GM13976 (cell line): ENCODE measurements at regions not wholly inside any gene's neighbourhood (a gene's known extent, or its start where the extent isn't known, plus 50 kb on each side); places are given as distances from the start of the nearest gene placed in this dataset.
"Not testable (repeated sequence)": the region's sequence is repeated elsewhere in the genome, so short reads cannot be mapped to it uniquely, and the experiment has no call there.

Source experiments
- DNase-seq: peaks from one replicate; pipeline ENCODE4 v3.0.0; 2012; ENCODE audit warnings: low spot score
- in situ Hi-C: fragments of 300-500 bp; cut with MboI; formaldehyde crosslinking; loops from one replicate; pipeline ENCODE4 v1.12.0; 2022; ENCODE audit warnings: low sequenced_read_pairs, mixed read lengths, inconsistent platforms; ENCODE audit not compliant: unreplicated experiment
- TF ChIP-seq, protein P1 (sequence below): IDR thresholded peaks from 2 replicates; pipeline ENCODE4 v1.5.1; 2012; ENCODE audit warnings: borderline replicate concordance, mild to moderate bottlenecking; ENCODE audit not compliant: insufficient read depth; ENCODE audit errors: extremely low read depth, missing control alignments, control extremely low read depth

DNA sequence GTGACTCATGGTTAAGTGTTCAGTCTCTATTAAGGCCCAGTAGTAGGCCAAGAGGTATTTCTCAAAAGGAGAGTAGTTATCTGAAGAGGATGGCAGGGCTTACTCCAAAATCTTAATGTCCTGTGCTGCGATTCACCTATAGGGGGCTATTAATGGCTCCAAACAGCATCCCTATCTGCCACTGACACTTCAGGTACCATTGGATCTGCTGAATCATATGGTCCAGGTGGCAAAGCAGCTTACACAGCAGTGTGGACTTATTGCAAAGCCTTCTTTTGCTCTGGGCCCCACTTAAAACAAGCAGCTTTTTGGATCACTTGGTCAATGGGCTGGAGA lies 60.8 kb upstream of the ATP2B1 start:
- DNase-seq = no peak
- TF ChIP-seq, protein P1, sequence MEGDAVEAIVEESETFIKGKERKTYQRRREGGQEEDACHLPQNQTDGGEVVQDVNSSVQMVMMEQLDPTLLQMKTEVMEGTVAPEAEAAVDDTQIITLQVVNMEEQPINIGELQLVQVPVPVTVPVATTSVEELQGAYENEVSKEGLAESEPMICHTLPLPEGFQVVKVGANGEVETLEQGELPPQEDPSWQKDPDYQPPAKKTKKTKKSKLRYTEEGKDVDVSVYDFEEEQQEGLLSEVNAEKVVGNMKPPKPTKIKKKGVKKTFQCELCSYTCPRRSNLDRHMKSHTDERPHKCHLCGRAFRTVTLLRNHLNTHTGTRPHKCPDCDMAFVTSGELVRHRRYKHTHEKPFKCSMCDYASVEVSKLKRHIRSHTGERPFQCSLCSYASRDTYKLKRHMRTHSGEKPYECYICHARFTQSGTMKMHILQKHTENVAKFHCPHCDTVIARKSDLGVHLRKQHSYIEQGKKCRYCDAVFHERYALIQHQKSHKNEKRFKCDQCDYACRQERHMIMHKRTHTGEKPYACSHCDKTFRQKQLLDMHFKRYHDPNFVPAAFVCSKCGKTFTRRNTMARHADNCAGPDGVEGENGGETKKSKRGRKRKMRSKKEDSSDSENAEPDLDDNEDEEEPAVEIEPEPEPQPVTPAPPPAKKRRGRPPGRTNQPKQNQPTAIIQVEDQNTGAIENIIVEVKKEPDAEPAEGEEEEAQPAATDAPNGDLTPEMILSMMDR = no peak
- in situ Hi-C loops = loop anchor here (10.0 kb wide), 1 partner anchor 55 kb away; no protein-coding TSS in a partner anchor

DNA sequence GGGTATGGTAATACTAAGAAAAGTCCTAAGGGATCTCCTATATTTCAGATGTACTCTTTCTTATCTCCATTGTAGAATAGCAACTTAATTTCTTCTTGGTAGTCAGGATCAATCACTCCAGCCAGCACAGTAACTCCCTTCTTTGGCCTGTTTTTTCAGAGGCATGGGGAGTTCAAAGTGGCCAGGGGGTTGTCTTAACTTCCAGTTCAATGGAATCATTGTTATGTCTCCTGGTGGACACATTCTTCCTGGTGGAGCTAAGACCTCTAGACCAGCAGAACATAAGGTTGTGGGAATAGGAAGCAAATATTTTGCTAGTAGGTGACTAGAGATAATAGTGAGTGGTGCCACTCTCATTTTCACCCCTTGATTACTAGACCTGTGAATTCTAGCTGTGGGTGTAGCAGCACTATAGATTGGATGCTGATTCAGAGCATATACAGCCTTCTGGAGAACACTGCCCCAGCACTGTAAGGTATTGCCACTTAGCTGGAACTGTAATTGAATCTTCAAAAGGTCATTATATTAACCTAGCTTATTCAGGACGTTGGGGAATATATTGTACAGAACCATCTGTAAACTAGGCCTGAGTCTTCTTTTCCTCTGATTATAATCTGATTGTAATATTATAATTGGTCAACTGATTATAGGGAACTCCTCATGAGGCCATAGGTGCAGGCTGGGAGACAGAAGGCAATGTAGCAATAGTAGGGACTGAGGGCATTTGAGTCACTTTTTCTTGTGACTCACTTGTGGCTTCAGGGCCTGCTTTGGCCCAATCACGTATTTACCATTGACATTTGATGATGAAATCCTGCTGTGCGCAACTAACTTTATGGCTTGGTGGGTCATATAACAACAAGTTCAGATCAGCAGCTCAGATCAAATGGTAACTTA lies 60.2 kb upstream of the ATP2B1 start:
- in situ Hi-C loops = loop anchor here (10.0 kb wide), 1 partner anchor 54 kb away; no protein-coding TSS in a partner anchor
- no peak for DNase-seq
- TF ChIP-seq, protein P1 = no peak

- DNase-seq = no peak
- in situ Hi-C loops = loop anchor here (10.0 kb wide), 1 partner anchor 51 kb away; no protein-coding TSS in a partner anchor
- TF ChIP-seq, protein P1 = no peak
Measured at GRCh38 chr12:89765959-89766824, 57.6 kb upstream of the ATP2B1 start.

DNA sequence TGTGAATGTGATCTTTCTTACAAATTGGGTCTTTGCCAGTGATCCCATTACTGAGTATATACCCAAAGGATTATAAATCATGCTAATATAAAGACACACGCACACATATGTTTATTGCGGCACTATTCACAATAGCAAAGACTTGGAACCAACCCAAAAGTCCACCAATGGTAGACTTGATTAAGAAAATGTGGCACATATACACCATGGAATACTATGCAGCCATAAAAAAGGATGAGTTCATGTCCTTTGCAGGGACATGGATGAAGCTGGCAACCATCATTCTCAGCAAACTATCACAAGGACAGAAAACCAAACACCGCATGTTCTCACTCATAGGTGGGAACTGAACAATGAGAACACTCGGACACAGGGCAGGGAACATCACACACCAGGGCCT lies 55.5 kb upstream of the ATP2B1 start:
- not testable (repeated sequence) for DNase-seq
- in situ Hi-C loops = loop anchor here (10.0 kb wide), 1 partner anchor 49 kb away; no protein-coding TSS in a partner anchor

GRCh38 chr12:89762498-89763170 lies 54.0 kb upstream of the ATP2B1 start:
- in situ Hi-C loops = loop anchor here (10.0 kb wide), 1 partner anchor 48 kb away; no protein-coding TSS in a partner anchor
- DNase-seq = no peak
- TF ChIP-seq, protein P1 = no peak

GRCh38 chr12:89760783-89761182 lies 52.1 kb upstream of the ATP2B1 start:
- in situ Hi-C loops = loop anchor here (10.0 kb wide), 1 partner anchor 46 kb away; no protein-coding TSS in a partner anchor

More at GRCh38 chr12:89760783-89761182, 52.1 kb upstream of the ATP2B1 start:
- DNase-seq = no peak
- TF ChIP-seq, protein P1 = no peak
